ENCODE measurements at regions not wholly inside any gene's neighbourhood (a gene's known extent, or its start where the extent isn't known, plus 50 kb on each side); places are given as distances from the start of the nearest gene placed in this dataset.

- no peak for DNase-seq
Observed at GRCh38 chr10:2128991-2129390, 391.7 kb upstream of the ADARB2 start.

GRCh38 chr10:2124135-2124534 lies 386.8 kb upstream of the ADARB2 start:
- no peak for DNase-seq

DNA sequence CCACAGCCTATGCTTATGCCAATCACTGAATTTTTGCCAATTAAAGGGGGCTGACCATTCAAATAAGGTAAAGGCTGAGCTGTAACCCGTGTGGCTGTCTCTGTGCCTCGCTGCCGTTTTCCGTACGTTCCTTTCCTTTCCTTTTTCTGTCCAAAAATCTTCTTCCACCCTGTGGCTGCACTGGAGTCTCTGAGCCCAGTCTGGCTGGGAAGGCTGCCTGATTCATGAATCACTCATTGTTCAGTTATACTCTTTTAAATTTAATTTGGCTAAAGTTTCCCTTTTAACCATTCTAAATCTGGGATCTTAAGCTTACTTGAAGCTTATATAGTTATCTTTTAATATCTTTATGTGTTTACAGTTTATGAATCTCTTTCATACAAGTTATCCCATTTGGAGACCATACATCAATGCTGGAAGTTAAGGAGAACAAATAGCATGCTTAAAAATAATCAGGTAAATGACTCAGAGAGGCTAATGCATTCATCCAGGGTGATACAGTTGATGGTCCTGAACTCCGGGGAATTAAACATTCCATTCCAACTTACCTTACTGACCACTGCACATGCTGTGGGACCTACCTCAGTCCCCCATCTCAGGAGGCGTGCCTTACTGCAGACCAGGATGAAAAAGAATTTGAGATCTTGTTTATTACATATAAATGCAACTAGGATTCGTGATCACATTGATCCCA lies 385.3 kb upstream of the ADARB2 start:
- DNase-seq: no peak

- DNase-seq: no peak
Observed at GRCh38 chr10:2121929-2122328, 384.6 kb upstream of the ADARB2 start.

- DNase-seq: no peak
Observed at GRCh38 chr10:2121315-2121714, 384.0 kb upstream of the ADARB2 start.

DNA sequence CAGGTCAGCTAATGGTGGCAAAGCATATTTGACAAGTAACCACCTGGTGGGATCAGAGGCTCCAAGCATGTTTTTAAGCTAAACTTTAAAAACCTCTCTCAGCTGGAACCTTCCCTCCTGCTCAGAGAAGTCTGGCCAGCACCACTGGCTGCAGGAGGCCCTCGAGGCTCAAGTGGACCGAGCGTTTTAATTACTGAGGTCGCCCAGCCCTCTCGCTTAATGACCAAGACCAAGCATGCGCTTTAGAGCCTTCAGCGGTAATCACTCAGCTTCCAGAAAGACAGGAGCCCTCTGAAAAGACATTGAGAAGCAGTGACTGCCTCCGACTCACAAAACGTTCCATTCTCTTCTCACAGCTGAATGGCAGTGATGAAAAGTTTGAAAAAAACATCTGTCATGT lies 383.4 kb upstream of the ADARB2 start:
- DNase-seq: no peak

DNA sequence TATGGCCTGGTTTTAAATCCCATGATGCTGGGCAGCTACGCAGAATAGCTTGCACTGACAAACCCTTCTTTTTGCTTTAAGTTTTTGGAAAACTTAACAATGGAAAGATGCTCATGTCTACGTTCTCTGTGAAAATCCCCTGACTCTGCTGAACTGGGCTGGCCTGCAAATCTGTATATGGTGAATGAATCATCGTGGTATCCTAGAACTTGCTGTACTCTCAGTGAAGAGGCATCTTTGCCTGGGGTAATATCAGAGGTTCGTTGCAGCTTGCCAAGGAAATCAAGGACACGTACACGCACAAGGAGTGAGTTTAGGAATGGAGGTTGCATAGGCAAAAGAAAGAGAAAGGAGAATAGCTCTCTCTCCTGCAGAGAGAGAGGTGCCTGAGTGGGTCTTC lies 382.0 kb upstream of the ADARB2 start:
- no peak for DNase-seq

DNA sequence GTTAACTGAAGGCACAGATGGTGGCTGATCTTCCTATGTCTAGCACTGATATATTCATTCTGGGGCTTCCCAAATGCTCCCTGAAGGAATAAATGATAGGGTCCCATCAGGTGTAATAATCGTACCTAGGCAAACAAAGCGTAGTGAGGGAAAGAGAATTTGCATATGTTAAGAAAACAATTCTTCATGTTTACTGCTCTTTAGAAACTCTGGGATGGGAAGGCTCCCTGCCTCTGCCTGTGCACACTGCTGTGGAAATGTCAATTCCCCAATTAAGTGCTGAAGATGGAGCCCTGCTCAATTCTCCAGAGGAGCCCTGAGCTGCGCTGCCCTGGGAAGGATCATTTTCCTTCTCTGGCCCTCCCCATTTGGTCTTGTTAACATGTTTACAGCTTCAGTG lies 380.9 kb upstream of the ADARB2 start:
- no peak for DNase-seq

DNA sequence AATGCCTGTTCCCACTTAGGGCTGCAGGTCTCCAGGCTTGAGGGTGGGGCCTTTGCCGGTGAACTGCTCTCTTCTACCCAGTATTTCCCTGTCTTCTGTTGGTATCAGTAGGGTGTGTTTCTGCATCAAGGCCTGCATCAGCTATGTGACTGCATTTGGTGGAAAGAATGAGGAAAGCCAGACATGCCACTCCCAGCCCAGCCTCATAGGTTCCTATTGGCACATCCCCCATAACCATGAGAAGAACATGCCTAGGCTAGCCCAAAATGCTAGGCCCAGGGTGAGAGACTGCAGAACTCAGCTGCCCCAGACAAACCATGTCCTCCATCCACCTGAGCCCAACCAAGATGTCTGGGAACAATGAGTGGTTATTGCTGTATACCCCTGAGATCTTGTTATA lies 380.3 kb upstream of the ADARB2 start:
- no peak for DNase-seq

GRCh38 chr10:2111965-2112364 lies 374.6 kb upstream of the ADARB2 start:
- DNase-seq: no peak

DNA sequence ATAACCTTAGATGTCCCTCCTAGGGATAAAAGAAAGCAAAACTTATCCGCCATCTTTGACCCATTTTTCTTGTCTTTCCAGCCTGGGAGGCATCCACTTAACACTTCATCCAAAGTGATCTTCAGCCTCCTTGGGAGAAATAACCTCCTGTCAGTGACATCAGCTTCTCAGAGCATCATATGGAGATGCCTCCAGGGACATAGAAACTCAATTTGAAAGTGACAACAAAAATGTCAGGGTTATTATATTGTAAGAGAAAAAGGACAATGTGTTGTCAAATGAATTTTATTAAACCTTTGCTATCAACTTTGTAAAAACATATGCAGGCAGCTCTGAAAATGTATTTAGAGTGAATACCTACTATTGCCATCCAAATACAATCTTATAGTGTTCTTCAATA lies 371.2 kb upstream of the ADARB2 start:
- no peak for DNase-seq

DNA sequence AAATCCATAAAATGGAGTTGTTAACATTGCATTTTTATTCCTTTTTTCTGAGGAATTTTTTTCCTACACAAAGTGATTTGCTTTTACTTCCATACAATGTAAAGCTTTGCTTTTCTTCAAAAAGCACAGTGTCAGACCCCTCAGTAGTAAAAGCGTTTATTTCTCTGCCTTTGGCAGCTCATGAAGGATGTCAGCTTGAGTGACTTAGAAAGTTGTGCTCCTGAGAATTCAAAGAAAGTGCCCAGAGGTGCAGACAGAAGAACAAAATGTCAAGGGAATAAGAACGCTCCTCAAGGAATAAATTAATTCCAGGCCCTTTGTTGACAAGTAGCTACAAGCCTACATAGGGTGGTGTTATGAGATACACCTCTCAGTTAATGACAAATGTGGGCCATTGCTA lies 369.3 kb upstream of the ADARB2 start:
- no peak for DNase-seq

DNA sequence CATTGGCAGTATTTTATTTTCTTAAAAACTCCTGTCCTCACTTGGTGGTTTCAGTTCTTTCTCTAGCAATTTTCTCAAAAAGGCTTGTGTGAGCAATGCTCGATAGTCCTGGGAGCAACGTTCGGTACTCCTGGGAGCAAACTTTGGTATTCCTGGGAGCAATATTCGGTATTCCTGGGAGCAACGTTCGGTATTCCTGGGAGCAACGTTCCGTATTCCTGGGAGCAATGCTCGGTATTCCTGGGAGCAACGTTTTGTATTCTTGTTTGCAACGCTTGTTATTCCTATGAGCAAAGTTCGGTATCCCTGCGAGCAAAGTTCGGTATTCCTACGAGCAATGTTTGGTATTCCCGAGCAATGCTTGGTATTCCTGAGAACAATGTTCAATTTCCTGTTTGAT lies 362.0 kb upstream of the ADARB2 start:
- no peak for DNase-seq

GRCh38 chr10:2097937-2098336 lies 360.6 kb upstream of the ADARB2 start:
- DNase-seq: no peak

- DNase-seq: no peak
Observed at GRCh38 chr10:2094171-2094570, 356.8 kb upstream of the ADARB2 start.

GRCh38 chr10:2083591-2083990 lies 346.3 kb upstream of the ADARB2 start:
- no peak for DNase-seq

DNA sequence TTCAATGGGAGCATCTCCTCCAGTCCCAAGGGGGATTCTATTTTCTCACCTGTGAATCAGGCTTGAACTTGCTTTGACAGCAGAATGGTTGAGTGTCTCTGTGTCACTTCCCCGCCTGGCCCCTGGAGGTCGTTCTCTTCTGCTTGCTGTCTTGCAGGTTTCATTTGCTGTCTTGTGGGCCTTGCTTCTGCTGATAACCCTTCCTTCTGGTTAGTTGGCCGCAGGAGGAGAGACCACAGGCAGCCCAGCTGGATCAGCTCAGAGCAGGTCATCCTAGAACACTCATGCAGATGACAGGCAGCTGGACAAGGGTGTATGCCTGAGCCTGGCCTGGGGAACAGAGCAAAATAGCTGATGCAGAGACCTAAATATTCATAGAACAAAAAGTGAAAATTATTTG lies 344.2 kb upstream of the ADARB2 start:
- no peak for DNase-seq

DNA sequence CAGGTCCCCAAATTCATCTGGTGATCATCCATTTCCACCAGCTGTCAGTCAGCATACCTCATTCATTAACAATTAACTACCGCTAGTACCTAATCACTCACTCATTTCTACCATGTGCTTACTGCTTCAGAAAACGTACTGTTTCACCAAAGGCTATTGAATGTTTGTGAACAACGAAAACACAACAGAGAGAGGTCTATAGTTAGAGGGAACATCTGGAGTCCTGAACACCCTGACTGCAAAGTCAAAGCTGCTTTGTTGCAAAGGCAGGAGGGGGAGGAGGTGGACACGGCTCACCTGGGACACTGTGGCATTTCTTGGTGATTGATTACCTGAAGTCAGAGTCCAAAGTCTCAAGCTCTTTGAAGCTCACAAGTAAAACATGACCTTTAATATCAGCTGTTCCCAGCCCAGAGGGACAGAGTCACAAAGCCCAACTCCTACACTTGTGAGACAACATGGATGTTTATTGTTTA lies 342.3 kb upstream of the ADARB2 start:
- no peak for DNase-seq

DNA sequence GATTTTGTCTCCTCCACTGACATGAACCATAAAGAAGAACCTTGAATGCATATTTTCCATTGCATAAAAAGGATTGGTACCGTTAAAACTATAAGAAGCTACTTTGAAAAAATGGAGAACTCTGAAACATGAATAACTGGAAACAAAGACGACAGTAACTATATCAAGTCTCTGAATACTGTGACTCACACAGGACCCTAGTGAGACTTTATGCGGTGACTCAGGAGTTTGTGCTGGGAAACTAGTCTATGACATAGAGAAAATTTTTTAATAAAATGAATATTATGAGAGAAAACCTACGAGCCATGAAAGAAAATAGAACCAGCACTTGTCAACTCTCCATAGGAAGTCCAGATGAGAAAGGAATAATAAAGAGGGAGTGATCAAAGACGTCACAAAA lies 339.9 kb upstream of the ADARB2 start:
- no peak for DNase-seq

GRCh38 chr10:2076528-2076927 lies 339.2 kb upstream of the ADARB2 start:
- DNase-seq: no peak

- no peak for DNase-seq
Observed at GRCh38 chr10:2067015-2067414, 329.7 kb upstream of the ADARB2 start.

GRCh38 chr10:2054728-2055127 lies 317.4 kb upstream of the ADARB2 start:
- no peak for DNase-seq

DNA sequence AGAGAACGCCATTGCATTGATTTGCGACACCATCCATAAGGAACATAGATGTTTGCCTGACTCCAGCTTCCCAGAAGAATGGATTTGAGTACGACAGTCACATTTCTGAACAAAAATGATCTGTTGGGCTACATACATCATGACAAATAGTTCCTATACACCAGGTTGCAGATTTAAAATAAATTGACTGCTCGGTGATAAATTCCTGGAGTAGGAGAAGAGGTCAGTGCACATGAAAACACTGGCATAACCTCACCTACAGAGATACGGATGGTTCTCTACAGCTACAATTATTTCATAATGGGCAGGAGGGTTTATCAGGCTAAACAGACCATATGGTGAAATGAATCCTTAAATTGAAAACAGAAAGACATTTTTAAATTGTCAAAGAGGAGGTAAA lies 316.5 kb upstream of the ADARB2 start:
- DNase-seq: no peak

DNA sequence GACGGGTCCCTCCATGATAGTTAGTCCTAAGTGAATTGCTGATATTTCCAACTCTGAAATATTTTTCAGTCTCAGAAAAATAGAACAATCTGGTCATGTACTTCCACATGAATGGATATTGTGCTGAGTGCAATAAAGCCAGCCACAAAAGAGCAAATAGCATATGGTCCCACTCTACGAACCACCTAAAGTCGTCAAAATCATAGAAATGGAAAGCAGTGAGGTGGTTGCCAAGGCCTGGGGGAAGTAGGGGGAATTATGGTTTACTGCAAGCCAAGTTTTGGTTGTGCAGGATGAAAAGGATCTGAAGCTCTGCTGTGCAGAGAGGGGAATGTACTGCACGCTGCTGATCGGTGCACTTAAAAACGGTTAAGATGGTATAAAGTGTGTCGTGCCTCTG lies 313.8 kb upstream of the ADARB2 start:
- DNase-seq: no peak

GRCh38 chr10:2049560-2049959 lies 312.2 kb upstream of the ADARB2 start:
- no peak for DNase-seq

Measured in stimulated activated CD4-positive, alpha-beta T cell treated with anti-CD3 and anti-CD28 coated beads, Interleukin-15, amount 100 ng/mL, for 24 hours (primary cell).